SJSA1 (cell line): ENCODE measurements at regions not wholly inside any gene's neighbourhood (a gene's known extent, or its start where the extent isn't known, plus 50 kb on each side); places are given as distances from the start of the nearest gene placed in this dataset.

ENCODE experiments used
- DNase-seq, 2 experiments: peaks; one replicate each; pipeline ENCODE4 v3.0.0-alpha.2; 2015 to 2020; ENCODE audit warnings: low spot score in 2 of 2, low read depth in 1 of 2
- H3K27ac ChIP-seq: fragments of 250-450 bp; sonication (Bioruptor Pico); 2 replicates; pipeline ENCODE4 v1.5.1; 2020; ENCODE audit warnings: mild to moderate bottlenecking, moderate library complexity
- H3K27me3 ChIP-seq: fragments of 250-450 bp; sonication (Bioruptor Pico); replicated peaks from 2 replicates; pipeline ENCODE4 v1.5.1; 2020; ENCODE audit warnings: mild to moderate bottlenecking, moderate library complexity
- H3K36me3 ChIP-seq: fragments of 250-450 bp; sonication (Bioruptor Pico); 2 replicates; pipeline ENCODE4 v1.5.1; 2020; ENCODE audit warnings: mild to moderate bottlenecking
- H3K4me1 ChIP-seq: fragments of 250-450 bp; sonication (Bioruptor Pico); replicated peaks from 2 replicates; pipeline ENCODE4 v1.6.1; 2021; ENCODE audit warnings: mild to moderate bottlenecking
- H3K4me3 ChIP-seq: fragments of 250-450 bp; sonication (Bioruptor Pico); 2 replicates; pipeline ENCODE4 v1.5.1; 2020; ENCODE audit warnings: mild to moderate bottlenecking
- H3K9me3 ChIP-seq: fragments of 250-450 bp; sonication (Bioruptor Pico); replicated peaks from 2 replicates; pipeline ENCODE4 v1.5.1; 2020; ENCODE audit warnings: mild to moderate bottlenecking

DNA sequence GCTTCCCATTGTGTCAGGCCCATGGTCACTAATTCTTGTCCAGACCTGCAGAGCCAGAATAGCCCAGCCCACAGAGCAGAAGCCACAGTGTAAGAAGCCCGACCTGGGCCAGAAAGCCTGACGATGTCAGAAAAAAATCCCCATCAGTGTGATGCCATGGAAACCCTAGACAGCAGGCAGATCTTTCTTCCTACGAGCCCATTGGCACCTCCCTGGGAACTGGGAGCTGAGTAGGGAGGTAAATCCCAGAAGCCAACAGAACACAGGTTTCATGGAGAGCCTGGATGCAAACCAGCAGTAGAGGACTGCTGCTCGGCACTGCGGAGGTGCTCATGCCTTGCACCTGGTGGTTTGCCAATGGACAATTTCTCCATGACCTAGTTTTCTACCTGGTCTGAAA, 82.2 kb upstream of the SLC22A16 start:
- peaks cover 6% of the 10 kb centered on the region for H3K4me1 ChIP-seq

GRCh38 chr6:110557199-110557598, 80.8 kb upstream of the SLC22A16 start:
- DNase-seq = no peak
- H3K36me3 ChIP-seq = no peaks in the 10 kb centered on the region

More for the DNA sequence above, 82.2 kb upstream of the SLC22A16 start:
- no peak for DNase-seq
- H3K27ac ChIP-seq = no peak overlapping the region
- H3K4me3 ChIP-seq = no peak overlapping the region
- no peaks in the 10 kb centered on the region for H3K36me3 ChIP-seq
- 0 out of 2 replicates have a peak, but pooled peaks cover 3% of the 10 kb centered on the region for H3K9me3 ChIP-seq
- H3K27me3 ChIP-seq = no peaks in the 10 kb centered on the region

DNA sequence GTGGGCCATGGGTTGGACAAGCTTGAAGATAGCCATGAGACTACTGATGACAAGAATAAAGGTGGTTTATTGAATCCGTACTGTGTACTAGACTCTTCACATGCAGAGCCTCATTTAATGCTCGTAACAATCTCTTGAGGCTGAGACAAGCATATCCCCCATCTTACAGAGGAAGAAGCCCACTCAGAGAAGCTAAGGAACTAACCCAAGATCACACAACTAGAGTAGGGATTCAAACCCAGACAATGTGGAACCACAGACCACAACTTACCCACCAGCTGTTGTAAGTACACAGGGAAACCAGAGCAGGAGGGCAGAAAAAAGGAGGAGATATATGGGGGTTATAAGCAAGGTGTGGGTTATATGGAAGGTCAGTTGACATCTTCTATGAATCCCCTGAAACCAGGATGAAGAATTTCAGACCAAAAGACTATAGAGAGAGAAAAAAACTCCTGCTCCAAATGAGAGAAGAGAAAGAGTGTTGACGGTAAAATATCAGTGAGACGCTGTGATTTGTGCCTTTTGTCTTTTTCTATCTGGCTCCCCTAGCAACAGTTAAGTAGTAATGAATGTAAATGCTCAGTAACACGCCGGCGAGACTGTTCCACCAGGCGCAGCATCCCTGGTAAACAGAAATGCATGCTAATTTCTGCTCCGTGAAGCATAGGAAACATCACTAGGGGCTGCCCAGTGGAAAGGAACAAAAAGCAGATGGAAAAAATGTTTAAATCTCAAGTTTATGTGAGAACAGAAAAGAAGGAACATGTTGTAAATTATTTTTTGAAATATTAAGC, 80.1 kb upstream of the SLC22A16 start:
- 0 out of 2 replicates have a peak, but pooled peaks cover 3% of the 10 kb centered on the region for H3K9me3 ChIP-seq
- H3K36me3 ChIP-seq = no peaks in the 10 kb centered on the region
- no peak overlapping the region for H3K27ac ChIP-seq
- H3K27me3 ChIP-seq = no peaks in the 10 kb centered on the region
- peaks cover 6% of the 10 kb centered on the region for H3K4me1 ChIP-seq
- no peak for DNase-seq
- no peak overlapping the region for H3K4me3 ChIP-seq

More at GRCh38 chr6:110557199-110557598, 80.8 kb upstream of the SLC22A16 start:
- no peaks in the 10 kb centered on the region for H3K27me3 ChIP-seq
- H3K4me1 ChIP-seq = peaks cover 6% of the 10 kb centered on the region
- H3K9me3 ChIP-seq = 0 out of 2 replicates have a peak, but pooled peaks cover 3% of the 10 kb centered on the region
- H3K27ac ChIP-seq = no peak overlapping the region
- no peak overlapping the region for H3K4me3 ChIP-seq

DNA sequence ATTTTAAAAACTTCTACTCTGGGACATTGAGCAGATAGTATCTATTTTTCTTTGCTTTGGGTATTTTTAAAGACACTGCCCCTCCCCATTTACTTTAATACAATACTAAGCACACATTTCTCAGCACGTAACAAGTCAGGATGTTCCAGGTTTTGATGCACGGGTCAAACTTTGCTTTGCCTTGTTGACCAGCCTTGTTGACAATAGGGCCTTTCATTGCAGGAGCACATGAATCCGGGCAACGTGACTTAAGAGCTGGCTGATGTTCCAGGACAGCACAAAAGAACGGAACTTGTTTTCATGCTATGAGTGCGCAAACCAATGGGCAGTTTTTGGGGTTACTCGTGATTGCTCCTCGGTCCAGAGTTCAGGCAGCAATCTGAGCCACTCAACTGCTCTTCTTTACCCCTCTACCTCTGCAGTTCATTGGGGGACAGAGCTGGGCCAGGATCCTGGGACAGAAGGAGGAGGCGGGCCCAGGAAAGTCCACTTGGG, 78.6 kb upstream of the SLC22A16 start:
- H3K27ac ChIP-seq = no peak overlapping the region
- no peak for DNase-seq

DNA sequence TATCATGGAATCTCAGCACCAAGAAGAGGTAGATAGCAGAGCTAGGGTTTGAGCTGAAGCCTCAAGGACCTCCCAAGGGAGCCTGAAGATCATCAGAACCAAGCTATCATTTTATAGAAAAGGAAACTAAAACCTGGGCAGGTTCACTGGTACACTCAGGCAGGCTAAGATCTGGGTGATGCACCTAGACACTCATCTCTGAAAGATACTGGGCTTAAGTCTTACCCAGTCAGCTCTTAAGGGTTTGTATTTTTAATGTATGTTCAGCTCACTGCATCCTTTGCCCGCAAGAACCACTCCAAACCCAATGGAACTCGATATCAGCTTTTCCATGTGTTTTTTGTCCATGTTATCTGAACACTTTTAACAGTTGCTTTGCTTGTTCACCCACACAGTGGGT, 78.0 kb upstream of the SLC22A16 start:
- H3K27me3 ChIP-seq = no peaks in the 10 kb centered on the region
- DNase-seq = no peak
- no peaks in the 10 kb centered on the region for H3K36me3 ChIP-seq
- H3K4me3 ChIP-seq = no peak overlapping the region
- H3K27ac ChIP-seq = no peak overlapping the region
- no peaks in the 10 kb centered on the region for H3K4me1 ChIP-seq
- H3K9me3 ChIP-seq = 0 out of 2 replicates have a peak, but pooled peaks cover 3% of the 10 kb centered on the region

More for the DNA sequence above, 78.6 kb upstream of the SLC22A16 start:
- Histone ChIP-seq H3K4me3 (no peak overlapping the region), H3K36me3 (no peaks in the 10 kb centered on the region), H3K27me3 (no peaks in the 10 kb centered on the region), H3K4me1 (no peaks in the 10 kb centered on the region), H3K9me3 (0 out of 2 replicates have a peak, but pooled peaks cover 3% of the 10 kb centered on the region)

GRCh38 chr6:110552901-110553641, 76.7 kb upstream of the SLC22A16 start:
- Histone ChIP-seq H3K4me1 (peaks cover 6% of the 10 kb centered on the region), H3K36me3 (no peaks in the 10 kb centered on the region), H3K27ac (no peak overlapping the region), H3K4me3 (no peak overlapping the region), H3K9me3 (0 out of 2 replicates have a peak, but pooled peaks cover 3% of the 10 kb centered on the region), H3K27me3 (no peaks in the 10 kb centered on the region)
- peak in 1 of 2 experiments; percentile 16 for DNase-seq

GRCh38 chr6:110552076-110552475, 75.7 kb upstream of the SLC22A16 start:
- Histone ChIP-seq H3K9me3 (0 out of 2 replicates have a peak, but pooled peaks cover 3% of the 10 kb centered on the region), H3K27me3 (no peaks in the 10 kb centered on the region), H3K36me3 (no peaks in the 10 kb centered on the region), H3K4me3 (no peak overlapping the region), H3K4me1 (peaks cover 16% of the 10 kb centered on the region), H3K27ac (no peak overlapping the region)
- no peak for DNase-seq

DNA sequence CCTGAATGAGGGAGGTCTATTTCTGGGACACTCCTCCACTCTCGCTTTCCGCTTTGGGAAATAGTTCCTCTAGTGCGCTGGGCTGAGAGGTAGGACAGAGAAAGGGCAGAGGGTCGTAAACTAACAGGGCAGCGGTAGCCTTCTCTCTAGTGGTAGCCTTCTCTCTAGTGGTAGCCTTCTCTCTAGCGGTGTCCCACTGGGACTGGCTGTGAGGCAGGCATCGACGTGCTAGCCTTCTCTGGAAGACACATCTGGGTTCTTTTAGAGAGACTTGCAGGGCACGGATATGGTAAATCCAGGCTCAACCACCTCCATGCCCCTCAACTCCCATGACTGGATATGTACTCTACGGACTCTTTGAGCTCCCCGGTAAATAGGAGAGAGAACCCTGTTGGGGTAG, 74.7 kb upstream of the SLC22A16 start:
- Histone ChIP-seq H3K36me3 (no peaks in the 10 kb centered on the region), H3K9me3 (0 out of 2 replicates have a peak, but pooled peaks cover under 1% of the 10 kb centered on the region), H3K27ac (no peak overlapping the region), H3K4me3 (no peak overlapping the region), H3K4me1 (peaks cover 24% of the 10 kb centered on the region), H3K27me3 (no peaks in the 10 kb centered on the region)
- no peak for DNase-seq

- DNase-seq = no peak
- H3K27ac ChIP-seq = no peak overlapping the region
- H3K4me1 ChIP-seq = peaks cover 24% of the 10 kb centered on the region
- no peak overlapping the region for H3K4me3 ChIP-seq
- peaks cover 5% of the 10 kb centered on the region for H3K9me3 ChIP-seq
- H3K36me3 ChIP-seq = no peaks in the 10 kb centered on the region
- H3K27me3 ChIP-seq = no peaks in the 10 kb centered on the region
Observed at GRCh38 chr6:110550353-110550752, 73.9 kb upstream of the SLC22A16 start.

GRCh38 chr6:110549277-110549676, 72.9 kb upstream of the SLC22A16 start:
- no peak overlapping the region for H3K4me3 ChIP-seq
- H3K27ac ChIP-seq = no peak overlapping the region
- no peak for DNase-seq
- H3K4me1 ChIP-seq = peaks cover 27% of the 10 kb centered on the region
- H3K36me3 ChIP-seq = no peaks in the 10 kb centered on the region; the same call in 1 of the 2 replicates
- H3K27me3 ChIP-seq = no peaks in the 10 kb centered on the region
- peaks cover 10% of the 10 kb centered on the region for H3K9me3 ChIP-seq

DNA sequence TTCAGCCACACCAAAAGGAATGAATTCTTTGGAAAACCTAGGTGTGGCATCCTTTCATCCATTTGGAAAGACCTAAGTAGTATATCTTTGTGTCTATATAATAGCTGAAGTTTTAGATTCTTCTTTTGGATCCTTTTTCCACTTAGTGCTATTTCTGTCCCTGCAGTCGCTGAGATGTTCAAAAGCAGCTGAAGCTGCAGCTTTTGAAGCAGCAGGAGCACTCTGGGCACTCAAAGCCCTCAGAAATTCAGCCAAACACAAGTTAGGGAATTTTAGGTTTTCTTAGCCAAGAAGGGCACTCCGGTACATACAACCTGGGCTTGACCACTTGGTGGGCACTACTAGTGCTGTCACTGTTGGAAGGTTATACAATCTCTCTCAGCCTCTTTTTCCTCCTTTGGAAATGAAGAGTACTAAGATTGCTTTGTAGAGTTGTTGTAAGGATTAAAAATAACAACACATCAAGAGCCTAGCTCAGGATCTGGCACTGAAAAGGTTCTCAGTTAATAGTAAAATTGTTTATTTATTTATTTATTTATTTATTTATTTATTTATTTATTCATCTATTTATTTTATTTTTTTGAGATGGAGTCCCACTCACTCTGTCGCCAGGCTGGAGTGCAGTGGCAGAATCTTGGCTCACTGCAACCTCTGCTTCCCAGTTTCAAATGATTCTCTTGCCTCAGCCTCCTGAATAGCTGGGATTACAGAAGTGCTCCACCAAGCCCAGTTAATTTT, 71.9 kb upstream of the SLC22A16 start:
- Histone ChIP-seq H3K36me3 (no peaks in the 10 kb centered on the region; the same call in 1 of the 2 replicates), H3K27me3 (no peaks in the 10 kb centered on the region), H3K27ac (peak overlapping the region; percentile 78), H3K4me3 (no peak overlapping the region), H3K4me1 (peaks cover 32% of the 10 kb centered on the region), H3K9me3 (peaks cover 10% of the 10 kb centered on the region)
- no peak for DNase-seq

DNA sequence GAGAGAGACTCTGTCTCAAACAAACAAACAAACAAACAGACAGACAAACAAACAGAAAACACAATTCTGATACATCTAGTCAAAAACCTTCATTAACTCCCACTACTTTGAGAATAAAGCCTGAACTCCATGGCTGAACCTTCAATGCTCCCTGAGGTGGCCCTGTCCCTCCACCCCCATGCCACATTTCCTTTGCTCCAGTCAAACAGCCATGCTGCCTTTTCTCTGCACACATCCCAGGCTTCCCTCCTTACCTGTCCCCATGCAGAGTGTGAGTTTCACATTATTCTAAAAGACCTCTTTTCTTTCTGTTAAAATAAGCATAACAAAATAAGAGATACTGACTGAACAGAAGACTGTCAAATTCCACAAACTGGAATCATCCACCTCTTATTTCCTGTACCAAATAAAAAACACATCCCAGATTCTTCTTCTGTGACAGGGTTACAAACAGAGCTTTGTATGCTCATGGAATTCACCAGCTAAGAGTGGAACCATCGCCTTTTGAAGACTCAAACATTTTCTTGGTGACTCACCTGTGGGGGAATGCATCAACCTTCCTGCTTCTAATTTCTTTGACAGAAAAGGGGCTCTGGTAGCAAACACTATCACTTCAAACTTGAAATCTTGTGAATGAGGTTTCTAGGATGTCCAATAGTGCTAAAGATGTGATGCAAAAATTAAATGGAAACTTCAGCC, 71.0 kb upstream of the SLC22A16 start:
- Histone ChIP-seq H3K9me3 (peaks cover 10% of the 10 kb centered on the region), H3K4me3 (no peak overlapping the region), H3K4me1 (peaks cover 36% of the 10 kb centered on the region), H3K27me3 (no peaks in the 10 kb centered on the region), H3K27ac (peak overlapping the region; percentile 78), H3K36me3 (no peaks in the 10 kb centered on the region; the same call in 1 of the 2 replicates)
- DNase-seq = peak; percentile 57 to 76
